Stimulated activated naive CD4-positive, alpha-beta T cell treated with Interleukin-2 at 50 U/mL for 16 hours (primary cell): ENCODE measurements at regions not wholly inside any gene's neighbourhood (a gene's known extent, or its start where the extent isn't known, plus 50 kb on each side); places are given as distances from the start of the nearest gene placed in this dataset.

Source experiments
- DNase-seq: peaks from one replicate; lab custom pipeline; 2025; lab: John Stamatoyannopoulos, UW

GRCh38 chr2:42918671-42919318 is 126.4 kb upstream of the HAAO start:
- no peak for DNase-seq

GRCh38 chr2:42918041-42918440 is 125.7 kb upstream of the HAAO start:
- no peak for DNase-seq

- DNase-seq: peak; percentile 1
Measured at GRCh38 chr2:42917425-42917927, 125.1 kb upstream of the HAAO start.

- no peak for DNase-seq
Measured at GRCh38 chr2:42916324-42916723, 123.9 kb upstream of the HAAO start.

DNA sequence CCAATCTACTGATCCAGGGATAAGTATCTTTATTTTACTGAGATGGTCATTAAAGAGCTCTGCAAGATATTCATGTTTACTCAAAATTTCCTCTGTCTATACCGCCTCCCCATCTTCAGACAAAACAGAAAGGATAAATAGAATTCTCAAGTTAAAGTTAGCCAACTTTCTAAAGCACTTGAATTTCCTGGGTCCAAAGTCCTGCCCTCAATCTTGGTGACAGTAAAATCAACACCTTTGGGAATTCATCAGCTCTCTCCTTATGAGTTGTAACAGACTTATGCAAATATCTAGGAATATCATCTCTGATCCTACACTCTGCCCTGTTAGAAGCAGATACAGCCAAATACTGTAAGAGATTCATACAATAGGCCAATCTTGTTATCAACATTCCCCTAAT is 122.5 kb upstream of the HAAO start:
- no peak for DNase-seq

GRCh38 chr2:42914314-42914713 is 121.9 kb upstream of the HAAO start:
- no peak for DNase-seq

DNA sequence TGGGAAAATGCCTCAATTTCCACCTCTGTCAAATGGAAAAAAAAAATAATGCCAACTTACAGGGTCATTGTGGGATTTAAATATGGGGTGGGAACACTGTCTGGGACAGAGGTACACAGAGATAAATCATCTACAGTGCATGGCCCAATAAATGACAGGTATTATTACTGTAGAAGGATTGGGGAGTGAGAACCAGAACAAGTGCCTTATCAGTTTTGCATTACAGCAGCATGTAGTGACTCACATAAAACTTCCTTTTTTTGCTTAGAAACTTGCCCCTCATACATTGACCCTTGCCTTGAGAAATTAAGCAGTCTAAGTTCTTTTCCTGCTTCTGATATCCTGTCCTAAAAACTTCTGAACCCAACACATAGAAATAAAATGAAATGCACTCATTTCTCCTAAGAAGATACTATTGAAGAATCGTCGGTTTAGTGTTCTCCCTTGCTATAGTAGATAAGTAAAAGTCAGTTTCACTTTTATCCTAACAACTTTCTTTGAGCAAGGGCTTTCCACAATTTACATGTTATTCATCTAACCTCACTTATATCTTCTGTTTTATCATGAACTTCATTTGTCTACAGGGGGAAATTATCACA is 121.0 kb upstream of the HAAO start:
- no peak for DNase-seq

- no peak for DNase-seq
Measured at GRCh38 chr2:42910645-42911405, 118.4 kb upstream of the HAAO start.

GRCh38 chr2:42909966-42910365 is 117.6 kb upstream of the HAAO start:
- no peak for DNase-seq

- no peak for DNase-seq
Measured at GRCh38 chr2:42908518-42909200, 116.3 kb upstream of the HAAO start.

DNA sequence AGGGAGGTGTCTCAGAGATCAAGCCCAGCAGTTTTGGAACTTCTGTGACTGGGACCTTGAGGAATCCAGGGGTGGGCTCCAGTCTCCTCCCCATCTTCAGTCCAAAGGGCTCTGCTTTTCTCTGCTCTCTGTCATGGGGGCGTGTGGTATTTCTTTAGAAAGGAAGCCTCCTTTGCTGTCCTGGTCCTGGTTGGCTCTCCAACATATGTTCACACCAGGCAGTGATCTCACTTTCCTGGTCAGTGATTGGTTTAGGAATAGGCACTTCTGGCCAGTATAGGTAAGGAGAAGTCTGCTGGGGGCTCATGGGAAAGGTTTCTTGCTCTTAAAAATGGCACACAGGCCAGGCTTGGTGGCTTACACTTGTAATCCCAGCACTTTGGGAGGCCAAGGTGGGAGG is 115.5 kb upstream of the HAAO start:
- DNase-seq: no peak

DNA sequence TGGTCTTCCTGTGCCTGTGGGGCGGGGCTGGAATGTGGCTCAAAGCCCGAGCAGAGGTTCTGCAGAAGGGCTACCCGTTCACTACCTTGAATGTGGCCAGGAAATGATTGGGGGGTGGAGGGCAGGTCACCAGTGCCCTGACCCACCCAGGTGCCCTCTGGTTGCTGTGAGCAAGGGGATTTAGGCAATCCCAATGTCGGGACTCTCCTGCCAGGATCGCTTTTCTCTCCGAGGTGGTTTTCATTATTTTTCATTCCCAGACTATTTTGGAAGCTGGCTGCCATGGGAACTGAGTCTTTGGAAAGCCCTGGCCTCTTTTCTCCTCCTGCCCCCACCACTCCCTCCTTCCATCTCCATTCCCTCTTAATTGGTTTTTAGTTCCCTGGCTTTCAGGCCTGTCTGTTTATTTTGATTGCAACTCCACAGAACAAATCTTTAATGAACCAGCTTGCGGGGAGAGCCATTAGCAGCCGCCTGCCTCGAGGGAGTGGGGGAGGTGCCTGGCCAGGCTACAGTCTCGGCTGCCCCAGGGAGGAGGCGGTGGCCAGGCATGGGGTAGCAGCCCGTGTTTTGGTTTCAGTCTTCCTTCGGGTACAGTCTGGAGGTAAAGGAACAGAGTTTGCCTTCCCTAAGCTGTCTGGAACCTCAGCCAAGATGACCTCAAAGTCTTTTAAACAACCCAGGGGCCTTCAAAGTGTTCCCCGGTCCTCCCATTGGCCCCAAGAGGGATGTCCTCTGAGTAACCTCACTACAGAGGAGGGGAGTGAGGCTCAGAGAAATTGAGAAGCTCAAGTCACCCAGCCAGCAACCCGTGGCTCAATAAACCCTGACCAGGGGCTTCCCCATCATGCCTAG is 114.4 kb upstream of the HAAO start:
- DNase-seq: no peak

DNA sequence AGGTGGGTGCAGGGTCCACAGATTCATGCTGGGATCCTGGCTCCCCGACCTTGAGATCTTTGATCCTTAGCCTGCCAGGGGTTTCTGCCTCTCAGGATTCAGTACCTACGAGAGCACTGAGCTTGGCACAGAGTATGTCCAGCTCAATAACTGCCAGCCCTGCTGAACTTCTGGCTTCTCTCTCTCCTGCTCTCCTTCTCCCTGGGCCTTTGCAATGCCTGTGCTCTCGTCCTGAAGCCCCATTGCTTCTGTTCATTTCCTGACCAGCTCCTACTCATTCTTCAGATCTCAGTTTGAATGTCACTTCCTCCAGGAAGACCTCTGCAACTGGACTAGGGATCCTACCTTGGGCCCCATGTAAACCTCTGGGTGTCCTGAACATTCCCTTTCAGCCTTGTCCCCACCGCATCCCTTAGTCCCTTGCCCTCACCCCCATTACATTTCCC is 113.8 kb upstream of the HAAO start:
- DNase-seq: no peak

- DNase-seq: no peak
Measured at GRCh38 chr2:42905341-42906110, 113.1 kb upstream of the HAAO start.

GRCh38 chr2:42904576-42904876 is 112.1 kb upstream of the HAAO start:
- no peak for DNase-seq

DNA sequence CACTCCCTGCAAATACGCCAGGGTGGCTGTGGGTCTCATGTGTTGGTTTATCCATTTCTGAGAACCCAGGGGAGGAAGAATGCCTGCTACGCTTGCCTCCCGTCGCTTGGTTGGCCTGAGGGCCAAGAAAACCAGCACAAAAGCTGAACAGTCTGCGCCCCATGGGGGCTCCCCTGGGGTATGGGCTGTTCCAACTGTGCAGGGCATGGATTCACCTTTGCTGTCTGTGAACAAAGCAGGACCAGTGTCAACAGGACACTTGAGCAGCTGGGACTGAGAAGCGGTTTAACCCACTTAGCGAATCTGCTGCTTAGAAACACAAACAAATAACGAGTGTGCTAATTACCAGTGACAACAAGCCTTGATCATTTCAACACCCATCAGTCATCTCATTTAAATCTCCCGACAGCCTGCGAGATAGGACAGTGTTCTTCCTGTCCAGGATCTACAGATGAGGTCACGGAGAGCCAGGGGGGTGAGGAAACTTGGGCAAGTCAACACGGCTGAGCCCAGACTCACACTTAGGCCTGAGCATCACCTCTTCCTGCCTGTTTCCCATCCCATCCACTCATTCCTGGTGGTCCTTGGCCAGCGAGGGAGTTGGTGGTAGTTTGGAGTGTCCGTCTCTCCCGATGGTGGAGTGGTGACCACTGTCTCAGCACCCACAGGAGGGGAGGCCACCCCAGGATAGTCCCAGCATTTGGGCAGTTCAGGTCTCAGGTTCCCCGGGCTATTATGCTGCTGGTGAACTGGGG is 111.6 kb upstream of the HAAO start:
- no peak for DNase-seq

DNA sequence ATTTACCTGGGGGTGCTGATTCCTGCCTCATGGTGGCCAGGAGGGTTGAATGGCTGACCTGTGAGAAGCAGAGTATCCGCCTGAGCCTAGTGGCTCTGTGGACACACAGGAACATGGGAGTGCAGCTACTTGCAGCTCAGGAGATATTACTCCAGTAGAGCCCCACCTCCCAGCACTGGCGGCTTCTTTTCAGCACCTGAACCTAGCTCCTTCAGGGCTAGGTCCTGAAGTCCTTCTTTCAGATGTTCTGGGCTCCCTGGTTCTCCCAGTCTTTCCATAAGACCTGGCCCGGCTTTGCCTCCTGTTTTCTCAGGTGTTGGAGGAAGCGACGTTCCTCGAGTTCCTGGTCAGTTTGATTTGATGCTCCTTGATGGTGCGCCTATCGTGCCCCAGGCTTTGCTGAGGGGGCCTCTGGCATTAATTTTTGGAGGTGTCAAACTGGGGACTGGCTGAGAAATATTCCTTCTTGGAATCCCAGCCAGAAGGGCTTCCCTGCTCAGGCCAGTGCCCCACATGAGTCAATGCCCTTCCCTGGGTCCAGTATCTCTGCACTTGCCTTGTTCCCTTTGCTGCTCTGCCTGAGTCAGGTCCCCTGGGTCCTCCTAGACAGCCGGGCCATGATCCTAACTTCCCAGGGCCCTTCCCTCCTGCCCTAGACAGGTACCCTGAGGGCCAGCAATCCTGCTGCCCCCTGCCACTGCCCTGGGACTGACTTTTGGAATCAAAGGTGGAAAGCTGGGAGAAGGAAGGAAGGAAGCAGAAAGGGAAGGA is 110.7 kb upstream of the HAAO start:
- DNase-seq: no peak

GRCh38 chr2:42901076-42901640 is 108.8 kb upstream of the HAAO start:
- no peak for DNase-seq

GRCh38 chr2:42900289-42900891 is 108.0 kb upstream of the HAAO start:
- DNase-seq: no peak
